GM21529 (cell line): ENCODE measurements at regions not wholly inside any gene's neighbourhood (a gene's known extent, or its start where the extent isn't known, plus 50 kb on each side); places are given as distances from the start of the nearest gene placed in this dataset.
"Not testable (repeated sequence)": the region's sequence is repeated elsewhere in the genome, so short reads cannot be mapped to it uniquely, and the experiment has no call there.

Source experiments
- ATAC-seq: cut with Tn5 transposase; IDR thresholded peaks from one replicate; pipeline ENCODE4 v1.9.1; 2021; ENCODE audit not compliant: unreplicated experiment

DNA sequence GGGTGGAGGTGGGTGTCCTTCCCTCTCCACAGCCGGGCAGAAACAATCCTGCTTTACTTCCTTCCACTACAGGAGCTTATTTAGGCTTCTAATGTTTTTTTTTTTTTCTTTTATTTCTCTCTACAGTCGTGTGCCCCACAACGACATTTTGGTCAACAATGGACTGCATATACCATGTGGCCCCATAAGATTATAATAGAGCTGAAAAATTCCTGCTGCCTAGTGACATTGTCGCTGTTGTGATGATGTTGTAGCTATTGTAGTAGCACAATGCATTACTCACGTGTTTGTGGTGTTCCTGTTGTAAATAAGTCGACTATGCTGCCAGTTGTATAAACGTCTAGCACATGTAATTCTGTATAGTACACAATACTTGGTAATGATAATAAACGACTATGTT is 153.7 kb downstream of the IL20RB start:
- ATAC-seq: no peak

DNA sequence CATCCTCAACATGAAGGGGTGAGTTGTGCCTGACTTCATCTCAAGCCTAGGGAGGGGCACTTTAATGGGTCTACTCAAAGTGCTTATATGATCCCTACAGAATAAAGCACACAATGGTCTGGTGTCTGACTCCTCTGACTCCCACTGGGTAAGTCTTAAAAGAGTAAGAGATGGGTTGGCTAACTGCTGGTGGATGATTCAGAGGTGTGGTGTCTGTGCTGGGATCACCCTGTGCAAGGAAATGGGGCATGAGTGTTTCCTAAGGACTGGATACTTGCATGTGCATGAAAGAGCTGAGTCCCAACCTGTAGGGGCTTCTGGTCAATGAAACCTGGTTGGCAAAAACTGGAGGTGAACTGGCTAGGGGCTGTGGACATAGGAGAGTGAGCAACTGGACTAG is 158.8 kb downstream of the IL20RB start:
- ATAC-seq: no peak

DNA sequence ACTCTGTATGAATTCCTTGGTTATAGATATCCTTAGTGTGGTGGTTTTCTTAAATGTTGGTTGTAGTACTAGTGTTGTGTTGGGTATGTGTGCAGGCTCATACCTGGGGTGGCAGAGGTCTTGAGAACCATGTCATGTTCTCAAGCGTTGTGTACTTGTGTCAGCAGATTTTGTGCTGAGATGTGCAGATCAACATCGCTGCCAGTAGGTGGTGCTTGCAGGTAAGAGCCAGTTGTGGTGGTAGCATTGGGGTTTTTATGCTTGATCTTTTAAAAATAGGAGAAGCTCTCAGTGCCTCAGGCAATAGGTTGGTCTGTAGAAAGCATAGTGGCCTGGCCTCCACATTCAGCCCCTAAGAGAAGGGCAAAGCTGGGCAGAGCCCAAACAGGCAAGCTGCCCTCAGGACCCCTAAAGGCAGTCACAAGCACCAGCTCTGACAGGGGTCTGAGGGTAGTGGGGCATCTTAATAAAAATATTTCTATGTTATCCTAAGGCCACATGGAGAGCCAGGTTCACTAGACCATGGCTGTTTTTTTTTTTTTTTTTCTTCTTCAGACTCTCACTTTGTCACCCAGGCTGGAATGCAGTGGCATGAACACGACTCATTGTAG is 164.0 kb downstream of the IL20RB start:
- peak; percentile 86 for ATAC-seq

GRCh38 chr3:137131081-137131480 is 173.3 kb downstream of the IL20RB start:
- no peak for ATAC-seq

DNA sequence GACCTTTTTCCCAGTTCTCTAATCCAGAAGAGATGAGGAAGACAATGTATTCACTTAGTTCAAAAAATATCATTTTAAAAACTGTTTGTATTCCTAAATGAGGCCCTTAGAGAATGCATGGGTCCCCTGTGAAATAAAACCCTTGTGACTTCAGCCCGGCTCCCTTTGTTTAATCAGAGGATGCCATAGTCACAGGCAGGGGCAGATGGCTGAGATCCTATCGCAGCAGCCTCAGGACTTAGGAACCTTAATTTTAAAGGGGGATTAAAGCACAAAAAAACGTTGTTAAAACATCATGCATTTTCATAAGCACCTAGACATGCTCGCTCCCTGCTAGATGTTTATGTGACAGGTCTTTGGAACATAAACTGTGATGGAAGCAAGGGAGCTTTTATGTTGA is 176.6 kb downstream of the IL20RB start:
- no peak for ATAC-seq

DNA sequence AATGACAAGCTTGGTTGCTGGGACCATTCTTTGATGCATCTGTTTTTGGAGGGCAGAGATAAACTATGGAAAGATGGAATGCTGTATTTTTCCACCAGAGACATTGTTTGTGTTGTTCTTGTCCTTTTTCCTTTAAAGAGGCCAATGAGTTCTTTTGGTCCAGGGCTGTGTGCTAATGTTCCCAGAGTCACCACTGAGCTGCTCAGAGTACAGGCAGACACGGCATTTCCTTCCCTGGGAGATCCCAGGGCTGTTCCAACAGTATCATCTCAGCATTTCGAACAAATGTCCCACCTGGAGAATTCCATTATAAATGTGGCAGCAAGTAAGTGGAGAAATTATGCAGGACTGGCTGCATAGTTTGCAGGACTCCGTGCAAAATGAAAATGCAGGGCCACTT is 190.6 kb downstream of the IL20RB start:
- ATAC-seq: no peak

DNA sequence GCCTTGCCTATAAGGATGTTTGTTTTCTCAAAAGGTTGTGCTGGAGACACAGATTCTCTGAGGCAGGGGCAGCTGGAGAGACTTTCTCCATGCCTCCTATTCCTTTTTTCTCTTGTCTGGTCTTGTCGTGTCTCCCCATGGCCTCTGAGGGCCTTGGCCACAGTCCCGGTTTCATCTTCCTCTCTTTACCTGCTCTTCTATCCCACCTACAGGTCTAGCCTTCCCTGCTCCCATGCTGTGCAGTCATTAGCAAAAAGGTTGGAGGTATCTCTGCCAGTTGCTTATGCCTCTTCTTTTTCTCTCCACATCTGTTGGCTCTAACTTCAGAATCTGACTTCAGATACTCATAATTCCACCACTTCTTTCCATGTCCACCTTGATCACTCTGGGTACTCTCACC is 191.1 kb downstream of the IL20RB start:
- no peak for ATAC-seq

GRCh38 chr3:137150825-137151224 is 193.0 kb downstream of the IL20RB start:
- ATAC-seq: no peak

DNA sequence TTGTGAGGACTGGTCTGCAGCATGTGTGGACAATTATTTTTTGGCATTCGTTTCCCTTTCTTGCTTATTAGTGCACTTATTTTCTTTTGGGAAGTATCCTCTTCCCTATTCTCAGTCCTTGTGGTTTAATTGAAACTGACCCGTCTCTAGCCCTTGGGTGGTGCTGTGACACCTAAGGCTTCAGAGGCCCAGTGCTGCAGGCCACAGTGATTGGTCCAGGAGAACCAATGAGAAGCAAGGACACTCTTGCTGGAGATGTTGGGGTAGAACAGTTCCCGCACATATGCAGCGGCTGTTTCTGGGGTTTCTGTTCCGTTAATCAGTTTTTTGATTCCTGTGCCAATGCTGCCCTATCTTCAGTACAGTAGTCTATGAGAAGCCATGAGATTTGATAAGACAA is 195.3 kb downstream of the IL20RB start:
- not testable (repeated sequence) for ATAC-seq

- no peak for ATAC-seq
Observed at GRCh38 chr3:137163241-137163871, 205.6 kb downstream of the IL20RB start.

GRCh38 chr3:137163958-137164357 is 206.2 kb downstream of the IL20RB start:
- no peak for ATAC-seq

DNA sequence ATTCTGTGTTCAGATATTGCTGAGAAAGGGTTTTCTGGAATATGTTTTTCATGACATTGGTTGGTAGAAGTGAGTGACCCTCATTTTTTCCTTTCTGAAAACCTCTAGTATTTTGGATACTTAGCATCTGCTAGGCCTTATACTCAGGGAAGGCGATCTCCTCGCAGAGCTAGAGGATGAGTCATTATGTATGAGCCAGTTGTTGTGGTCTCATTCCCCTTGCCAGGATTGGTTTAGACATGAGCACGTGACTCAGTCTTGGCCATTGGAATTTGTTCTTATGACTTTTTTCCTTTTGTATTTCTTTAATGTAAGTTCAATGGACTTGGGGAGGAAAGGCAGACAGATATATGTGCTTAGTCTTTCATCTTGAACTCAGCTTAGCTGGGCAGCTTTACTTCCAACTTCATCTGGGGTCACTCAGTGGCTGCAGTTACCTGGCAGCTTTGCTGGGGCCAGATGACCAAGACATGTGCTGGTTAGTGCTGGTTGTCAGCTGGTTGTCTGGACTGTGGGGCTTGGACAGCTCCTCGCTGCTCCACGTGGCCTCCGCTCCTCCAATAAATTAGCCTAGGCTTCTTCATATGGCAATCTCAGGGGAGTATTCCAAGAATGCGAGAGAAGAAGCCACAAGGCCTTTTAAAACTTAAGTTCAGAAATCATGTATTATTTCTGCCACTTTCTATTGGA is 207.5 kb downstream of the IL20RB start:
- ATAC-seq: no peak

DNA sequence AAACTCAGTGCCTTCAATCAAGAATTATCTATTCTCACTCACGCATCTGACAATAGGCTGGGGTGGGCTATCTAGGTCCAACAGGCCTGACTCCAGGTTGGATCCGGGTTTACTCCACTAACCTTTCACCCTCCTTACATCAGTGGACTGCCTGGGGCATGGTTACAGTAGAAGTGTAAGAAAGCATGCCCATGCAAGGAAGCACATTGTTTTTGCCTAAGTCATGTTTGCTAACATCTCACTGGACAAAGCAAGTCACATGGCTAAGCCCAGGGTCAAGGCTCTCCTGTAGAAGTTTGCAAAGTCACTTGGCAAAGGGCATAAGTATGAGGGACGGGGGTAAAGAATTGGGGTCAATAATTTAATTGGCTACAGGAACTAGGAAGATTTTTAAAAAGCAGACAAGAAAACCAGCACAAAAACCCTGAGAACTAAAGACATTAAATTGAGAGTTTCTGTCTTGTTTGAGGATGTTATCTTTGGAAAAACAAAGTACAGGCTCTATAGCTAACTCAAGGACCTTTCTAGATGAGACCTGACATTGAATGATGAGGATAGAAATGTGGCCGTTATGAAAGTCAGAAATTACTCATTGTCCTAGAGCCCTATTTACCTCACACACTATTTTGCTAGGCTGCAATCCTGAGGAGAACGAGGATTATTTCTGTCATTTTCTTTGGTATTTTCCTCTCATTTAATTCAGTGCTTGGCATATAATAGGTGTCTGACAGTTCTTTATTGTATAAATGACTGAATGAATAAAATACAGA is 214.2 kb downstream of the IL20RB start:
- no peak for ATAC-seq

GRCh38 chr3:137172728-137173127 is 214.9 kb downstream of the IL20RB start:
- ATAC-seq: no peak

DNA sequence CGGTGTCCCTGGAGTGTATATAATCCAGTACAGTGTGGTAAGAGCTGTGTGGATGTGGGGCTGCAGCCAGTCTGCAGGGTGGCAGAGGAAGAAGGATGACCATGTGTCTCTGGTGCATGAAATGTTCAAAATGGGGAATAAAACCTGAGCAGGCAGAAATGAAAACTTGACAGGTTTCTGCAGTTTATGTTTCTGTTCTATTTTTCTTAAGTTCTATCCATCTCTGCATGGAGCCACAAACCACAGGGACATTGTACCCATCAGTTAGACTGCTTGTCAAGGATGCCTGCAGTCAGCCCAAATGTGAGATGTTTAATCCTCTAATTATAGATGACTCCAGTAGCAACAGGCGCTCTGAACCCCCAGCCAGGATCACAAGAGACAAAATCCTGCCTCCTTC is 216.7 kb downstream of the IL20RB start:
- no peak for ATAC-seq

- no peak for ATAC-seq
Observed at GRCh38 chr3:137180220-137180619, 222.4 kb downstream of the IL20RB start.

DNA sequence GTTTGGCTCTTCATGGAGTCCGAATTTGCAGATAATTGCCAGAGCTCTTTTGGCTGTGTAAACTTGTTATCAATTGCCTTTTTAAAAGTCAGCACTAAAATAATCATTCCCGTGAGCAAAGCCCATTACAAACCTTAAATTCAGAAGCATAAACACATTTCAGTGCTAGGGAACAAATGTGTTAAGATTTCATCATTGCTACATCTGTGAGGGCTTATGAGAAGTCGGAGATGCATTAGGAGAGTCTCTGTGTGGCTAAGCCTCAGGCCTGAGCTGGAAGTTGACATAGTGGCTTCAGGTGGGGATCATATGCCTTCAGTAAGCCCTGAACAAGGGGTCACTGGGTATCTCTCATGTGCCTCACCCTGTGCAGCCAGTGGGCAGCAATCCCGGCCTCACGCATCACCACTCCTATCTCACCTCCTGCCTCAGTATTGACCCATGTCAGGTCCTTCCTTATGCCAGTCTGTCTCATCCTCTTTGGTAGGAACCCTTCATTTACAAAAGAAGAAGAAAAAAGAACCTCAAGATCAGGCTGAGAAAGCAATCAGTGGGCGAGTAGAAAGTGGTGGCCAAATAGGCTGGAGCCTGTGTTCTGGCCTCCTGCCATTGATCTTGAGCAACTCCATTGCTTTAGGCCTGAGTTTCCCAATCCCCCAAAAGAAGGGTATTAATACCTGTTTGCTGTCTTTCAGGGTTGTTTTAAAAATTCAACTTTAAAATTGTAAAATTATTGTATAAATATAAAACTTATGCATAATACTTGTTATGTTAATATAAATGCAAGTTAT is 233.5 kb downstream of the IL20RB start:
- ATAC-seq: no peak

- ATAC-seq: no peak
Observed at GRCh38 chr3:137191951-137192350, 234.2 kb downstream of the IL20RB start.

GRCh38 chr3:137194301-137194700 is 236.5 kb downstream of the IL20RB start:
- ATAC-seq: no peak

DNA sequence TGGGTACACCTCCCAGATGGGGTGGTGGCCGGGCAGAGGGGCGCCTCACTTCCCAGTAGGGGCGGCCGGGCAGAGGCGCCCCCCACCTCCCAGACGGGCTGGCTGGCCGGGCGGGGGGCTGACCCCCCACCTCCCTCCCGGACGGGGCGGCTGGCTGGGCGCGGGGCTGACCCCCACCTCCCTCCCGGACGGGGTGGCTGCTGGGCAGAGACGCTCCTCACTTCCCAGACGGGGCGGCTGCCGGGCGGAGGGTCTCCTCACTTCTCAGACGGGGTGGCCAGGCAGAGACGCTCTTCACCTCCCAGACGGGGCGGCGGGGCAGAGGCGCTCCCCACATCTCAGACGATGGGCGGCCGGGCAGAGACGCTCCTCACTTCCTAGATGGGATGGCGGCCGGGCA is 240.6 kb downstream of the IL20RB start:
- not testable (repeated sequence) for ATAC-seq

GRCh38 chr3:137199678-137200077 is 241.9 kb downstream of the IL20RB start:
- ATAC-seq: peak; percentile 41
